Activated CD4-positive, alpha-beta memory T cell treated with anti-CD3 and anti-CD28 coated beads, Interleukin-2, amount 10 ng/mL, durations not matched to agents 7 days and 5 days (primary cell): ENCODE measurements at regions not wholly inside any gene's neighbourhood (a gene's known extent, or its start where the extent isn't known, plus 50 kb on each side); places are given as distances from the start of the nearest gene placed in this dataset.
A peak's percentile ranks its signal among the peaks of the same experiment; 100 is the strongest.
"Not testable (repeated sequence)": the region's sequence is repeated elsewhere in the genome, so short reads cannot be mapped to it uniquely, and the experiment has no call there.

Source experiments
- CTCF ChIA-PET: fragments of 350-600 bp; sonication (Branson Sonifier 250); formaldehyde crosslinking; loops from one replicate; lab custom pipeline; 2021; ENCODE audit warnings: antibody characterized with exemption, inconsistent platforms; lab: Charles Lee
- POLR2A ChIA-PET: fragments of 350-600 bp; sonication (Branson Sonifier 250); formaldehyde crosslinking; loops from one replicate; lab custom pipeline; 2021; ENCODE audit warnings: antibody characterized with exemption; lab: Charles Lee
- DNase-seq: peaks from one replicate; pipeline ENCODE4 v3.0.0-alpha.2; 2020
- H3K27ac Mint-ChIP-seq: one replicate; pipeline ENCODE4 v1.8.0; 2021; ENCODE audit warnings: mild to moderate bottlenecking, mixed read lengths
- H3K27me3 Mint-ChIP-seq: one replicate; pipeline ENCODE4 v1.8.0; 2021; ENCODE audit warnings: mixed read lengths
- H3K36me3 Mint-ChIP-seq: one replicate; pipeline ENCODE4 v1.8.0; 2021; ENCODE audit warnings: low read depth, mixed read lengths
- H3K4me1 Mint-ChIP-seq: one replicate; pipeline ENCODE4 v1.8.0; 2021; ENCODE audit warnings: mixed read lengths
- H3K4me3 Mint-ChIP-seq: one replicate; pipeline ENCODE4 v1.8.0; 2021; ENCODE audit warnings: mild to moderate bottlenecking, mixed read lengths
- H3K9me3 Mint-ChIP-seq: one replicate; pipeline ENCODE4 v1.8.0; 2021; ENCODE audit warnings: mixed read lengths

DNA sequence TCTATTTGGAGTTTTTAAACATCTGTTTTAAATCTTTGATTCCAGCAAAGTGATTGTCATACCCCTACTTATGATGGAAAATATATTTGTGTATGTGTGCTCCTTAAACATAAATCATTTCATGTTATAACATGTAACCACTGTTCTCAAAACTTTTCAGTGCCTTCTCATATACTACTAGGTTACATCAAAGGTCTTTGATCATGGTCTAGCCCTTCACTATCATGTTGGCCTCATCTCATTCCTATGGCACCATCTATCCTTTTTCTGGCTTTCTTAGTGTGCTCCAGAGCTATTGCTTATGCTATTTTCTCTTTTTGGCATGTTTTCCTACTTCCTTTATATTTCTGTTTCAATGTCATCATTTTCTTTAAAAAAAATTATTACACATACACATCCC lies 367.9 kb upstream of the SLC39A10 start:
- Mint-ChIP-seq H3K9me3 (no peaks in the 10 kb centered on the region), H3K4me3 (no peak overlapping the region), H3K4me1 (no peaks in the 10 kb centered on the region), H3K27me3 (no peaks in the 10 kb centered on the region), H3K36me3 (no peaks in the 10 kb centered on the region), H3K27ac (no peak overlapping the region)
- DNase-seq: no peak
- ChIA-PET CTCF (no interaction called here), POLR2A (no interaction called here)

DNA sequence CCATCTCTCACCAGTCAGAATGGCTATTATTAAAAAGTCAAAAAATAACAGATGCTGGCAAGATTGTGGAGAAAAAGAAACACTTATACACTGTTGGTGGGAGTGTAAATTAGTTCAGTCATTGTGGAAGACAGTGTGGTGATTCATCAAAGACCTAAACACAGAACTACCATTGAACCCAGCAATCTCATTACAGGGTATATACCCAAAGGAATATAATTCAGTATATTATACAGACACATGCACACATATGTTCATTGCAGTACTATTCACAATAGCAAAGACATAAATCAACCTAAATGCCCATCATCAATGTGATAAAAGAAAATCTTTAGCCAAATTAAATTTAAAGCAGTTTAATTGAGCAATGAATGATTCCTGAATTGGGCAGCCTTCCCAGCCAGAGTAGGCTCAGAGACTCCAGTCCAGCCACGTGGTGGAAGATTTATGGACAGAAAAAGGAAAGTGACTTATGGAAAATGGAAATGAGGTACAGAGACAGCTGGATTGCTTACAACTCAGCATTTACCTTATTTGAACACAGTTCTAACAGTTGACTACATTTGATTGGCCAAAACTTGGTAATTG lies 377.1 kb upstream of the SLC39A10 start:
- H3K4me3 Mint-ChIP-seq: no peak overlapping the region
- DNase-seq: no peak
- H3K9me3 Mint-ChIP-seq: no peaks in the 10 kb centered on the region
- H3K36me3 Mint-ChIP-seq: no peaks in the 10 kb centered on the region
- ChIA-PET POLR2A (no interaction called here), CTCF (no interaction called here)
- H3K4me1 Mint-ChIP-seq: no peaks in the 10 kb centered on the region
- no peak overlapping the region for H3K27ac Mint-ChIP-seq
- peaks cover 2% of the 10 kb centered on the region for H3K27me3 Mint-ChIP-seq

DNA sequence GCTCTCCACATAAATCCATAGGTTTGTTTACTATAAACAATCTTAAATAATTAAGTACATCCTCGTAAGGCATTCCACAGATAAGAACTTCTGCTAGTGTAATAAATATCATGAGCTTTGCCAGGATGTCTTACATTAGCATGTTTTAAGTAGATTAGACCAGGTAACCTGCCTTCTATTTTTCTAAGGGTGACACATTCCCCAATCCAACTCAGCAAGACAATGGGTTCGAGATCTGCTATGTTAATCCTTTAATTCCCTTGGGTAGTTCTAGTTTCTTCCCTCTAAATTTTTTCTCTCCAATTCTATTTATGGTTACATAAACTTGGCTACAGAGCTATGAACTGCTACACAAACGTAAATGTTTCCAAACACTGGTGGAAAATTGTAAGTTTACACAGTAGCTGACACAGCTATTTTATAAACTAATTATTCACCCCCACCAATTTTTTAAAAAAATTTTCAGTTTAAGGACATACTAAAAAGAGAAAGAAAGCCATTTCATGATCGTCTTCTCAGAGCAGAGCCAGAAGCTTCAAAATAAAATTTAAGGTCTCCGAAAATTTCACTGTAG lies 386.5 kb upstream of the SLC39A10 start:
- Mint-ChIP-seq H3K27ac (no peak overlapping the region), H3K4me1 (no peaks in the 10 kb centered on the region), H3K9me3 (no peaks in the 10 kb centered on the region), H3K27me3 (no peaks in the 10 kb centered on the region), H3K4me3 (no peak overlapping the region), H3K36me3 (no peaks in the 10 kb centered on the region)
- POLR2A ChIA-PET: no interaction called here
- CTCF ChIA-PET: no interaction called here
- no peak for DNase-seq

DNA sequence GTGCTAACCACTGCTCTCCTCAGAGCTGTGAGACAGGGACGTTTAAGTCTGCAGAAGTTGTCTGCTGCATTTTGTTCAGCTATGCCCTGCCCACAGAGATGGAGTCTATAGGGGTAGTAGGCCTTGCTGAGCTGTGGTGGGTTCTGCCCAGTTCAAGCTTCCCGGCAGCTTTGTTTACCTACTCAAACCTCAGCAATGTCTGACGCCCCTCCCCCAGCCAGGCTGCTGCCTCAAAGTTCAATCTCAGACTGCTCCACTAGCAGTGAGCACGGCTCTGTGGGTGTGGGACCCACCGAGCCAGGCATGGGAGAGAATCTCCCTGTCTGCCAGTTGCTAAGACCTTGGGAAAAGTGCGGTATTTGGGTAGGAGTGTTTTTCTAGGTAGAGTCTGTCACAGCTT lies 387.8 kb upstream of the SLC39A10 start:
- H3K4me3 Mint-ChIP-seq: no peak overlapping the region
- H3K4me1 Mint-ChIP-seq: no peaks in the 10 kb centered on the region
- DNase-seq: no peak
- no peaks in the 10 kb centered on the region for H3K9me3 Mint-ChIP-seq
- no peaks in the 10 kb centered on the region for H3K36me3 Mint-ChIP-seq
- H3K27ac Mint-ChIP-seq: no peak overlapping the region
- H3K27me3 Mint-ChIP-seq: no peaks in the 10 kb centered on the region
- POLR2A ChIA-PET: no interaction called here
- CTCF ChIA-PET: no interaction called here

DNA sequence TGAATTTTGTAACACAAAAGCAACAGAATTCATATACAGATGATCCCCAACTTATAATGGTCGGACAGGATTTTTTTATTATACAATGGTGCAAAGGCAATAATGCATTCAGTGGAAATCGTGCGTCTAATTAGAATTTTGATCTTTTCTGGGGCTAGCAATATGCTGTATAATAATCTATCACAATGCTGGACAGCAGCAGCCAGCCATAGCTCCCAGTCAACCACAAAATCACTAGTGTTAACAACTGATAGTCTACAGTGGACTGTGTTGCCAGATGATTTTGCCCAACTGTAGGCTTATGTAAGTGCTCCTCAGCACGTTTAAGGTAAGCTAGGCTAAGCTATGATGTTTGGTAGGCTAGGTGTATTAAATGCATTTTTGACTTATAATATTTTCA lies 399.0 kb upstream of the SLC39A10 start:
- Mint-ChIP-seq H3K4me1 (no peaks in the 10 kb centered on the region), H3K27ac (no peak overlapping the region), H3K27me3 (no peaks in the 10 kb centered on the region), H3K9me3 (no peaks in the 10 kb centered on the region), H3K36me3 (no peaks in the 10 kb centered on the region), H3K4me3 (no peak overlapping the region)
- ChIA-PET POLR2A (no interaction called here), CTCF (no interaction called here)
- DNase-seq: no peak

DNA sequence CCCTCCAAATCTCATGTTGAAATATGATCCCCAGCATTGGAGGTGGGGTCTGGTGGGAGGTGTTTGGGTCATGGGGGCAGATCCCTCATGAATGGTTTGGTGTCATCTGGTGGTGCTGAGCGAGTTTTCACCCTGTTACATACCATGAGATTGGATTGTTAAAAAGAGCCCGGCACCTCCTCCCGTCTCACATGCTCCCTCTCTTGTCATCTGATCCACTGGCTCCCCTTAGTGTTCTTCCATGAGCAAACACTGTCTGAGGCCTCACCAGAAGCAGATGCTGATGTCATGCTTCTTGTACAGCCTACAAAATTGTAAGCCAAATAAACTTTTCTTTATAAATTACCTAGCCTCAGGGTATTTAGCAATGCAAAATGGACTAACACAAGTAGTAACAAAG lies 405.0 kb upstream of the SLC39A10 start:
- Mint-ChIP-seq H3K27me3 (peaks cover under 1% of the 10 kb centered on the region), H3K27ac (no peak overlapping the region), H3K9me3 (peaks cover 2% of the 10 kb centered on the region), H3K36me3 (no peaks in the 10 kb centered on the region), H3K4me1 (no peaks in the 10 kb centered on the region), H3K4me3 (no peak overlapping the region)
- ChIA-PET POLR2A (no interaction called here), CTCF (no interaction called here)
- DNase-seq: no peak

DNA sequence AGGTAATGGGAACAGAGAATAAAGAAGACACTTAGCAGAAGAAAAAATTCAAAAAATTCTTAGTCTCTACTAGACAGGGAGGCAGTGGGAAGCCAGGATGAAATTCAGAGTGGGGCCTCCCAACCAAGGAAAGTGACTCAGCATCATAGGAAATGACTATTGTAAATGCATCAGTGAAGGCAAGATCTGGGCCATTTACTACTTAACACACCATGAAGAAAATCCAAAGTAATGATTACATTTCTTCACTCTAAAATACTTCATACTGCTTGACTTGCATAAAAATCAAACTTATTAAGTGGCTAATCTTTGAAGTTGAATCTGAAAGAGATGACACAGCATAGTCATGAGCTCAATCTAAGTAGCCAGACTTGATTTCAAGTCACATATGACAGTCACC lies 405.8 kb upstream of the SLC39A10 start:
- Mint-ChIP-seq H3K27ac (no peak overlapping the region), H3K36me3 (no peaks in the 10 kb centered on the region), H3K4me1 (no peaks in the 10 kb centered on the region), H3K9me3 (peaks cover 2% of the 10 kb centered on the region), H3K4me3 (no peak overlapping the region), H3K27me3 (peaks cover 1% of the 10 kb centered on the region)
- no peak for DNase-seq
- ChIA-PET CTCF (no interaction called here), POLR2A (no interaction called here)

DNA sequence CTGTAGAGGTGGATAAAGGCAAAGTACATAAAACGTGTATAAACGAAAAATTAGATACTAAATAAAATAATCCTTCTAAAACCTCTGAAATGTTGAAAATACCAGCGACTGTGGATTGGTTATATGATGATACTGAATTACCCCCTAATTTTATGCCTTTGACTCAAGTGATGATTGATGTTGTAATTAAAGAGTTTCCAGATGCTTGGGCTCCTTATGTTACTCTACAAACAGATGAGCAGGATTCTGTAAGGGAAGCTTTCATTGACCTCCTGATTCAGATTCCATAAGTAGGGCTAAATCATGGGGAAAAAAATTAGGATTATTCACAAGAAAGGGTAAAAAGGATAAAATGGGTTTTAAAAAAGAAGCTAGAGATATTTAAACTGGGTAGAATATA lies 418.2 kb upstream of the SLC39A10 start:
- ChIA-PET CTCF (no interaction called here), POLR2A (no interaction called here)
- no peaks in the 10 kb centered on the region for H3K4me1 Mint-ChIP-seq

DNA sequence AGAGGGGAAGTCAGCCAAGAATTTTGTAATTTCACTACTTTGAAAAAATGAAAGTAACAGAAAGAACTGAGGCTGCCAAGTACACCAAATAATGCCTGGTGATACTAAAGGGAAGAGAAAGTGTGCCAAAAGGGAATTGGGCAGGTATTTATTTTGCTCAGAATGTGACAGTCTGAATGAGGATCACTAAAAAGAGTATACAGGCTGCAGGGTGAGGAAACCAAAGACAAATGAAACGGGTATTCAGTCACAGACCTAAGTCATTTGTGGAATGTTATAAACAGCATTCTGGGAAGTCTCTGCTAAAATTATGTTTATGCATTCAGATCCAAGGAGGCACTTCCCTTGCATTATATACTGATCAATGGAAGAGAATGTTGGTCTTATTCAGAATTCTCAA lies 418.6 kb upstream of the SLC39A10 start:
- no peaks in the 10 kb centered on the region for H3K27me3 Mint-ChIP-seq
- no peak overlapping the region for H3K4me3 Mint-ChIP-seq
- no peaks in the 10 kb centered on the region for H3K36me3 Mint-ChIP-seq
- ChIA-PET POLR2A (no interaction called here), CTCF (no interaction called here)
- DNase-seq: no peak
- H3K9me3 Mint-ChIP-seq: no peaks in the 10 kb centered on the region
- no peak overlapping the region for H3K27ac Mint-ChIP-seq
- H3K4me1 Mint-ChIP-seq: no peaks in the 10 kb centered on the region

More for the DNA sequence above, 418.2 kb upstream of the SLC39A10 start:
- Mint-ChIP-seq H3K36me3 (no peaks in the 10 kb centered on the region), H3K27ac (no peak overlapping the region), H3K9me3 (no peaks in the 10 kb centered on the region), H3K4me3 (no peak overlapping the region), H3K27me3 (no peaks in the 10 kb centered on the region)
- no peak for DNase-seq

DNA sequence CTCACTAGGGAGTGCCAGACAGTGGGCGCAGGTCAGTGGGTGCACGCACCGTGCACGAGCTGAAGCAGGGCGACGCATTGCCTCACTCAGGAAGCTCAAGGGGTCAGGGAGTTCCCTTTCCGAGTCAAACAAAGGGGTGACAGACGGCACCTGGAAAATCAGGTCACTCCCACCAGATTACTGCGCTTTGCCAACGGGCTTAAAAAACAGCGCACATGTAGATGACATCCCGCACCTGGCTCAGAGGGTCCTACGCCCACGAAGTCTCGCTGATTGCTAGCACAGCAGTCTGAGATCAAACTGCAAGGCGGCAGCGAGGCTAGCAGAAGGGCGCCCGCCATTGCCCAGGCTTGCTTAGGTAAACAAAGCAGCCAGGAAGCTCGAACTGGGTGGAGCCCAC lies 428.5 kb upstream of the SLC39A10 start:
- DNase-seq, CTCF ChIA-PET, POLR2A ChIA-PET, H3K27me3 Mint-ChIP-seq, H3K9me3 Mint-ChIP-seq, H3K4me1 Mint-ChIP-seq, H3K4me3 Mint-ChIP-seq, H3K27ac Mint-ChIP-seq, H3K36me3 Mint-ChIP-seq: not testable (repeated sequence)

DNA sequence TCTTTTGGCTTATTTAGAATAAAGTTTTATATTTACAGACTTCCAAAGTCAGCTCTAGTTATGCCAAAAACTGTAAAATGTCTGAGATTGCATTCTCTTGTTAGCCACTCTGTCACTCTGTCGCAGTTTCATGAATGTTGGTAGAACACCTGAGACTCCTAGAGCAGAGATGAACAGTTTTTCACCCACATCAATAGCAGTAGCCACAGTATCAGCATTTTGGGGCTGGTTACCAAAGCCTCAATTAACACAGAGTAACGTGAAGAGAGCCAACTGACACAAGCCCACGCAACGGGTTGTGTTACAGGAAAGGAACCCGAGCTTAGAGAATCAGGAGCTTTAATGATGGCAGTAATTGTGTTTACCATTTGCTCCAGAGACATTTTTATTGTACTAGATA lies 443.0 kb upstream of the SLC39A10 start:
- DNase-seq: no peak
- Mint-ChIP-seq H3K27me3 (peaks cover 3% of the 10 kb centered on the region), H3K9me3 (no peaks in the 10 kb centered on the region), H3K4me1 (no peaks in the 10 kb centered on the region), H3K4me3 (no peak overlapping the region), H3K36me3 (no peaks in the 10 kb centered on the region), H3K27ac (no peak overlapping the region)
- CTCF ChIA-PET: no interaction called here
- POLR2A ChIA-PET: no interaction called here

DNA sequence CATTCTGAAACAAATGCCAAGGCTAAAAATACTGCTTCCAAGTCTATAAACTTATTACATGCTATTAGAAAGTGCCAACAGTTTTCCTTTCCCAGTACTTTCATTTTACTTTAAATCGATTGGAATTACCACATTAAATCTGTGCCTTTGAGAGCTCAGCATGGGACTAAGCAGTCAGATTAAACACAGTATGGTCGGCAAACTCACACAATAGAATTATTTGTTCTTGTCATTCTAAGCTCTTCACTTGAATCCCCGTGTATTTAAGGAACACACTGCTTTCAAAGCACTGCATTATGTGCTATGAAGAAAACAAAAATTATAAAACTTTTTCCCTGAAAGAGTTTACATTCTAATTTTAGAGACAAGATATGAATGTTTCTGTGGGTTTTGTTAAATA lies 444.4 kb upstream of the SLC39A10 start:
- Mint-ChIP-seq H3K27me3 (peaks cover 2% of the 10 kb centered on the region), H3K27ac (no peak overlapping the region), H3K36me3 (no peaks in the 10 kb centered on the region), H3K4me3 (no peak overlapping the region), H3K4me1 (no peaks in the 10 kb centered on the region), H3K9me3 (no peaks in the 10 kb centered on the region)
- ChIA-PET CTCF (interaction anchor here (0.6 kb wide), 1 partner anchor 506 kb away, joined by 3 read pairs; no protein-coding TSS in a partner anchor), POLR2A (no interaction called here)
- no peak for DNase-seq

DNA sequence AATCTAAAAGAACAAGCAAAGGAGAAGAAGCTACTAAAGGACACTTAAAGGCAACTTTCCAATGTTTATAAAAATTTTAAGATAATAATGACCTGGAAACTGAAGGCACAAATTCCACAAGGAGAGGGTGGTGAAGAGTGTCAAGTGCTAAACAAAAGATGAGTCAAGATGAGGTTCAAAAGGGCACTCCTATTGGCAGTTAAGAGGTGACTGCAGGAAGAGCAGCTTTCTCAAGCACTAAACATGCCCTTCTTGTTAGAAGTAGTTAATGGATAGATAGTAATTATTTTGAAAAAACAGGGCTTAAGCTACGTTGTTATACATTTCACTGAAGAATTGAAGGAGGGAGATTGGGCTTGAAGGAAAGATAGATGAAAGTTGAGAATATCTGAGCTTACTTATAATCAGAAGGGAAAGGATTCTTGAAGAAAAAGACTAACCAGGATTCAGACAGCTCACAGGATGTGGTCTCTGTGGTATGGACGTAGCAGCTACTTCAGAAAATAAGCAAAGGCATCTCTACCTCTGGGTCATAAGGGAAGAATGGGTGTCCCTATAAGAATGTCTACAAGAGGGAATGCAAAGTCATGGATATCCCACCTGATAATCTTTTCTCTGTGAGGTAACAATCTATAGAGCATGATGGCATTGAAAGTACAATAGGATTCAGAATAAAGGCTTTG lies 454.7 kb upstream of the SLC39A10 start:
- Mint-ChIP-seq H3K27ac (no peak overlapping the region), H3K36me3 (no peaks in the 10 kb centered on the region), H3K27me3 (no peaks in the 10 kb centered on the region), H3K9me3 (no peaks in the 10 kb centered on the region), H3K4me1 (peaks cover 16% of the 10 kb centered on the region), H3K4me3 (no peak overlapping the region)
- CTCF ChIA-PET: interaction anchor here (0.9 to 1.4 kb wide), 2 partner anchors 19 to 458 kb away, joined by 3 to 4 read pairs; no protein-coding TSS in a partner anchor
- DNase-seq: peak; percentile 29
- POLR2A ChIA-PET: no interaction called here

DNA sequence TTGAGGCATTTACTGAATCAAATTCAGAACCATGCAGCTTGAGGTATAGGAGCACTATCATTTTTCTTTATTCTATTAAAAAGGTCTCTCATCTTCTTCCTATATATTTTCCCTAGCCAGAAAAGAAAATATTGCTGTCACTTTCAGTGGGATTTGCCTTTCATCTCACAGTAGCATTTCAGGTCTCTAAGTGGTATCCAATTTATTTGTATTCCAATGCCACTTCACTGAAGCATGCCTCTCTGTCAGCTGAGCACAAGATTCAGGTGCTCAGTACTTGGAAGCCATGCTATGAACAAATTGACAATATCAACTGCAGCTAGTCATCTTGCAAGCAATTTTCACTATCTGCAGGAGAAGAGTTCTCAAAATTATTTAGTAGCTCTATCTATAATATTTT lies 457.2 kb upstream of the SLC39A10 start:
- Mint-ChIP-seq H3K4me3 (no peak overlapping the region), H3K9me3 (no peaks in the 10 kb centered on the region), H3K27ac (no peak overlapping the region), H3K36me3 (no peaks in the 10 kb centered on the region), H3K27me3 (no peaks in the 10 kb centered on the region), H3K4me1 (peaks cover 16% of the 10 kb centered on the region)
- ChIA-PET POLR2A (no interaction called here), CTCF (no interaction called here)
- DNase-seq: no peak
